ENCODE measurements at regions not wholly inside any gene's neighbourhood (a gene's known extent, or its start where the extent isn't known, plus 50 kb on each side); places are given as distances from the start of the nearest gene placed in this dataset.
A peak's percentile ranks its signal among the peaks of the same experiment; 100 is the strongest.

- TF ChIP-seq ZNF239 (CRISPR knock-in tag; IDR thresholded peaks at IDR 0.05) (no peak), PPARD (CRISPR knock-in tag; IDR thresholded peaks at IDR 0.05) (no peak)
Observed at GRCh38 chr6:149147195-149147594, 170.3 kb upstream of the TAB2 start (continued).

GRCh38 chr6:149147938-149148718 lies 169.4 kb upstream of the TAB2 start:
- Histone ChIP-seq H3K4me2 (ENCODE audit: insufficient read depth, low read length) (peak overlapping the region; percentile 12; the same call in 1 of the 2 replicates), H3K27ac (ENCODE audit: extremely low read depth, low read depth, low read length) (no peak overlapping the region), H4K20me1 (replicated peaks; ENCODE audit: control insufficient read depth, insufficient read depth, low read length) (no peaks in the 10 kb centered on the region), H2AFZ (ENCODE audit: low read depth, low read length) (no peak overlapping the region), H3K27me3 (ENCODE audit: control insufficient read depth in 2 of 2, insufficient read depth in 2 of 2, low read length in 2 of 2) (no peaks in the 10 kb centered on the region; a peak in 2 of 5 replicates), H3K9ac (ENCODE audit: insufficient read depth in 1 of 2, low read depth in 2 of 2, low read length in 2 of 2) (no peak overlapping the region), H3K9me1 (ENCODE audit: control insufficient read depth, insufficient read depth, low read length) (no peaks in the 10 kb centered on the region), H3K79me2 (ENCODE audit: control insufficient read depth, insufficient read depth, low read length) (no peaks in the 10 kb centered on the region), H3K4me3 (no peak overlapping the region), H3K9me3 (replicated peaks; ENCODE audit: control insufficient read depth, insufficient read depth, low read depth, low read length) (no peaks in the 10 kb centered on the region), H3K4me1 (replicated peaks in 1 of 2; ENCODE audit: control insufficient read depth in 2 of 2, insufficient read depth in 2 of 2, low read length in 2 of 2) (peaks cover 3 to 12% of the 10 kb centered on the region in 2 experiments; a peak in 1 of 5 replicates), H3K36me3 (ENCODE audit: control insufficient read depth, insufficient read depth, low read length) (no peaks in the 10 kb centered on the region)
- FAIRE-seq (peak; percentile 42), DNase-seq (ENCODE audit: extremely low read depth in 1 of 4, low spot score in 3 of 4) (no peak), ATAC-seq (peak; percentile 57)
- BruUV-seq (replicated peaks), result no TSS peak
- intact Hi-C loops (cut with micrococcal nuclease) (no loop called here), in situ Hi-C loops (cut with MboI) (no loop called here)
- ChIA-PET CTCF (ENCODE audit: low intra/inter-chr PET ratio) (no interaction called here), POLR2A (interaction anchor here (0.6 to 1.2 kb wide), 3 partner anchors 12 to 434 kb away, joined by 3 to 4 read pairs (median 3); no protein-coding TSS in a partner anchor)
- 8% methylated on average over 9 of the region's 9 CpGs for WGBS (ENCODE audit: insufficient coverage, low coverage, missing lambda C conversion rate)
- TF ChIP-seq ARID3B (CRISPR knock-in tag; IDR thresholded peaks at IDR 0.05; ENCODE audit: borderline replicate concordance) (no peak), DEAF1 (CRISPR knock-in tag; IDR thresholded peaks at IDR 0.05) (0 out of 2 replicates have a peak, but pooled peaks have one; percentile 19), PML (IDR thresholded peaks at IDR 0.05; ENCODE audit: low read length) (no peak), RBM22 (IDR thresholded peaks at IDR 0.05; ENCODE audit: low read depth, low read length, poor library complexity, severe bottlenecking) (no peak), ZNF551 (CRISPR knock-in tag; IDR thresholded peaks at IDR 0.05) (no peak), ZBTB2 (IDR thresholded peaks at IDR 0.05) (no peak), ZKSCAN8 (CRISPR knock-in tag; IDR thresholded peaks at IDR 0.05) (no peak), KDM1A (IDR thresholded peaks at IDR 0.05) (peak in 1 of 2 experiments; percentile 53; a peak in 1 of 4 replicates), MEF2A (IDR thresholded peaks at IDR 0.05; ENCODE audit: control insufficient read depth, low read depth, low read length) (no peak), PHB (CRISPR knock-in tag; IDR thresholded peaks at IDR 0.05) (no peak), SMARCB1 (IDR thresholded peaks at IDR 0.05; ENCODE audit: insufficient read length, low read depth) (no peak), ATF2 (CRISPR knock-in tag; IDR thresholded peaks at IDR 0.05) (no peak), TFAM (CRISPR knock-in tag; conservative IDR thresholded peaks at IDR 0.05) (no peak)
